ENCODE measurements at regions not wholly inside any gene's neighbourhood (a gene's known extent, or its start where the extent isn't known, plus 50 kb on each side); places are given as distances from the start of the nearest gene placed in this dataset.

DNA sequence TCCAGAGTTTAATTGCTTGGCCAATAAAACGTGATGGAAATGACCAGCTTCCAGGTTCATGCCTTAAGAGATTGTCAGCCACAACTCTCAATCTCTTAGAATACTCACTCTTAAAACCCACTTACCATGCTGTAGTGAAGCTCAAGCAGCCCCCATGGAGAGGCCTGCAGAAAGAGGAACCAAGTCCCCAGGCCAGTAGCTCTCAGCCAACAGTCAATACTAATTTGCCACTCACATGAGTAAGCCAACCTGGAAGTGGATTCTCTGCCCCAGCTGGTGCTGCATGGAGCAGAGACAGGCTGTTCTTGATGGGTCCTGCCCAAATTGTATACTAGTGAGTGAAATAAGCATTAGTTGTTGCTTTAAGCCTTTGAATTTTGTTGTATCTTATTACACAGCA is 155.9 kb downstream of the OXSM start:
- TF ChIP-seq, protein P1, sequence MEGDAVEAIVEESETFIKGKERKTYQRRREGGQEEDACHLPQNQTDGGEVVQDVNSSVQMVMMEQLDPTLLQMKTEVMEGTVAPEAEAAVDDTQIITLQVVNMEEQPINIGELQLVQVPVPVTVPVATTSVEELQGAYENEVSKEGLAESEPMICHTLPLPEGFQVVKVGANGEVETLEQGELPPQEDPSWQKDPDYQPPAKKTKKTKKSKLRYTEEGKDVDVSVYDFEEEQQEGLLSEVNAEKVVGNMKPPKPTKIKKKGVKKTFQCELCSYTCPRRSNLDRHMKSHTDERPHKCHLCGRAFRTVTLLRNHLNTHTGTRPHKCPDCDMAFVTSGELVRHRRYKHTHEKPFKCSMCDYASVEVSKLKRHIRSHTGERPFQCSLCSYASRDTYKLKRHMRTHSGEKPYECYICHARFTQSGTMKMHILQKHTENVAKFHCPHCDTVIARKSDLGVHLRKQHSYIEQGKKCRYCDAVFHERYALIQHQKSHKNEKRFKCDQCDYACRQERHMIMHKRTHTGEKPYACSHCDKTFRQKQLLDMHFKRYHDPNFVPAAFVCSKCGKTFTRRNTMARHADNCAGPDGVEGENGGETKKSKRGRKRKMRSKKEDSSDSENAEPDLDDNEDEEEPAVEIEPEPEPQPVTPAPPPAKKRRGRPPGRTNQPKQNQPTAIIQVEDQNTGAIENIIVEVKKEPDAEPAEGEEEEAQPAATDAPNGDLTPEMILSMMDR (IDR thresholded peaks at IDR 0.05) = no peak
- TF ChIP-seq POLR2A (IDR thresholded peaks at IDR 0.05) = no peak
